ENCODE measurements at regions not wholly inside any gene's neighbourhood (a gene's known extent, or its start where the extent isn't known, plus 50 kb on each side); places are given as distances from the start of the nearest gene placed in this dataset.

GRCh38 chr4:24226667-24227066, 336.8 kb upstream of the PPARGC1A start:
- Histone ChIP-seq H4K8ac (ENCODE audit: low read depth, low read length) (no peak overlapping the region), H3K9ac (ENCODE audit: low read length) (no peak overlapping the region), H3K23ac (ENCODE audit: low read length) (no peak overlapping the region), H4K91ac (ENCODE audit: low read depth, low read length) (no peak overlapping the region), H4K12ac (ENCODE audit: low read depth, low read length) (no peak overlapping the region), H2BK12ac (ENCODE audit: low read length) (no peak overlapping the region), H2BK5ac (ENCODE audit: low read depth, low read length, poor library complexity) (no peak overlapping the region), H3K27ac (ENCODE audit: low read depth, low read length) (no peak overlapping the region), H3K4me2 (ENCODE audit: low read length) (no peak overlapping the region), H3K27me3 (ENCODE audit: insufficient read depth, low read length) (no peaks in the 10 kb centered on the region), H3K4me3 (ENCODE audit: low read depth, low read length) (no peak overlapping the region), H3K9me3 (ENCODE audit: insufficient read depth, low read depth, low read length) (no peaks in the 10 kb centered on the region), H2BK120ac (ENCODE audit: insufficient read depth, low read length, poor library complexity) (no peak overlapping the region), H3K4ac (ENCODE audit: low read depth, low read length) (no peak overlapping the region), H3K18ac (ENCODE audit: low read length) (no peak overlapping the region), H3K4me1 (ENCODE audit: control insufficient read depth in 1 of 2, insufficient read depth in 2 of 2, low read length in 2 of 2) (no peaks in the 10 kb centered on the region), H3K79me2 (ENCODE audit: control insufficient read depth, insufficient read depth, low read length, poor library complexity) (no peaks in the 10 kb centered on the region), H3K14ac (ENCODE audit: low read length) (no peak overlapping the region), H3K79me1 (ENCODE audit: low read length) (no peaks in the 10 kb centered on the region), H2AK5ac (ENCODE audit: low read length) (no peak overlapping the region), H3K36me3 (ENCODE audit: control insufficient read depth in 1 of 2, insufficient read depth in 2 of 2, low read length in 2 of 2) (no peaks in the 10 kb centered on the region), H2AFZ (ENCODE audit: insufficient read depth, low read length, poor library complexity) (no peak overlapping the region)
- DNase-seq = no peak
- WGBS (ENCODE audit: extremely low coverage, insufficient coverage, insufficient read length) = no CpG with 5 or more reads among the region's 4 CpGs

GRCh38 chr4:24226023-24226422, 336.2 kb upstream of the PPARGC1A start:
- H3K4me2 ChIP-seq (ENCODE audit: low read length) = no peak overlapping the region
- no peak overlapping the region for H3K4ac ChIP-seq (ENCODE audit: low read depth, low read length)
- H3K18ac ChIP-seq (ENCODE audit: low read length) = no peak overlapping the region
- H4K8ac ChIP-seq (ENCODE audit: low read depth, low read length) = no peak overlapping the region
- no peak overlapping the region for H2BK12ac ChIP-seq (ENCODE audit: low read length)
- H3K9ac ChIP-seq (ENCODE audit: low read length) = no peak overlapping the region
- no peaks in the 10 kb centered on the region for H3K79me2 ChIP-seq (ENCODE audit: control insufficient read depth, insufficient read depth, low read length, poor library complexity)
- H4K91ac ChIP-seq (ENCODE audit: low read depth, low read length) = no peak overlapping the region
- H4K12ac ChIP-seq (ENCODE audit: low read depth, low read length) = no peak overlapping the region
- no peaks in the 10 kb centered on the region for H3K27me3 ChIP-seq (ENCODE audit: insufficient read depth, low read length)
- H2AK5ac ChIP-seq (ENCODE audit: low read length) = no peak overlapping the region
- H3K14ac ChIP-seq (ENCODE audit: low read length) = no peak overlapping the region
- no peak overlapping the region for H2BK120ac ChIP-seq (ENCODE audit: insufficient read depth, low read length, poor library complexity)
- no peak overlapping the region for H3K4me3 ChIP-seq (ENCODE audit: low read depth, low read length)
- no peaks in the 10 kb centered on the region for H3K79me1 ChIP-seq (ENCODE audit: low read length)
- H3K4me1 ChIP-seq (ENCODE audit: control insufficient read depth in 1 of 2, insufficient read depth in 2 of 2, low read length in 2 of 2) = no peaks in the 10 kb centered on the region
- no CpG with 5 or more reads among the region's 10 CpGs for WGBS (ENCODE audit: extremely low coverage, insufficient coverage, insufficient read length)
- DNase-seq = no peak
- H3K9me3 ChIP-seq (ENCODE audit: insufficient read depth, low read depth, low read length) = no peaks in the 10 kb centered on the region
- H3K27ac ChIP-seq (ENCODE audit: low read depth, low read length) = no peak overlapping the region
- no peak overlapping the region for H2AFZ ChIP-seq (ENCODE audit: insufficient read depth, low read length, poor library complexity)
- no peak overlapping the region for H2BK5ac ChIP-seq (ENCODE audit: low read depth, low read length, poor library complexity)
- H3K36me3 ChIP-seq (ENCODE audit: control insufficient read depth in 1 of 2, insufficient read depth in 2 of 2, low read length in 2 of 2) = no peaks in the 10 kb centered on the region
- no peak overlapping the region for H3K23ac ChIP-seq (ENCODE audit: low read length)

- no peak overlapping the region for H2AFZ ChIP-seq (ENCODE audit: insufficient read depth, low read length, poor library complexity)
- H3K9me3 ChIP-seq (ENCODE audit: insufficient read depth, low read depth, low read length) = no peaks in the 10 kb centered on the region
- H3K4me1 ChIP-seq (ENCODE audit: control insufficient read depth in 1 of 2, insufficient read depth in 2 of 2, low read length in 2 of 2) = peaks cover 2 to 3% of the 10 kb centered on the region in 2 experiments
- no peak overlapping the region for H3K14ac ChIP-seq (ENCODE audit: low read length)
- H3K18ac ChIP-seq (ENCODE audit: low read length) = no peak overlapping the region
- no peak overlapping the region for H4K8ac ChIP-seq (ENCODE audit: low read depth, low read length)
- no peak overlapping the region for H3K4ac ChIP-seq (ENCODE audit: low read depth, low read length)
- H2AK5ac ChIP-seq (ENCODE audit: low read length) = no peak overlapping the region
- no peak overlapping the region for H3K27ac ChIP-seq (ENCODE audit: low read depth, low read length)
- no peaks in the 10 kb centered on the region for H3K79me1 ChIP-seq (ENCODE audit: low read length)
- no peaks in the 10 kb centered on the region for H3K36me3 ChIP-seq (ENCODE audit: control insufficient read depth in 1 of 2, insufficient read depth in 2 of 2, low read length in 2 of 2)
- H3K27me3 ChIP-seq (ENCODE audit: insufficient read depth, low read length) = no peaks in the 10 kb centered on the region
- H2BK5ac ChIP-seq (ENCODE audit: low read depth, low read length, poor library complexity) = no peak overlapping the region
- H2BK12ac ChIP-seq (ENCODE audit: low read length) = no peak overlapping the region
- no peak overlapping the region for H4K12ac ChIP-seq (ENCODE audit: low read depth, low read length)
- H2BK120ac ChIP-seq (ENCODE audit: insufficient read depth, low read length, poor library complexity) = no peak overlapping the region
- H3K23ac ChIP-seq (ENCODE audit: low read length) = no peak overlapping the region
- H3K4me3 ChIP-seq (ENCODE audit: low read depth, low read length) = no peak overlapping the region
- DNase-seq = peak in 1 of 2 donors; percentile 4
- H3K79me2 ChIP-seq (ENCODE audit: control insufficient read depth, insufficient read depth, low read length, poor library complexity) = peaks cover 2% of the 10 kb centered on the region
- no peak overlapping the region for H3K9ac ChIP-seq (ENCODE audit: low read length)
- no peak overlapping the region for H4K91ac ChIP-seq (ENCODE audit: low read depth, low read length)
- WGBS (ENCODE audit: extremely low coverage, insufficient coverage, insufficient read length) = no CpG with 5 or more reads among the region's 4 CpGs
- no peak overlapping the region for H3K4me2 ChIP-seq (ENCODE audit: low read length)
Measured at GRCh38 chr4:24224446-24224845, 334.6 kb upstream of the PPARGC1A start.

GRCh38 chr4:24219209-24219608, 329.4 kb upstream of the PPARGC1A start:
- DNase-seq = peak; percentile 90 to 96
- Histone ChIP-seq H3K14ac (ENCODE audit: low read length) (no peak overlapping the region), H2BK12ac (ENCODE audit: low read length) (no peak overlapping the region), H3K27ac (ENCODE audit: low read depth, low read length) (no peak overlapping the region), H2AFZ (ENCODE audit: insufficient read depth, low read length, poor library complexity) (no peak overlapping the region), H2BK5ac (ENCODE audit: low read depth, low read length, poor library complexity) (no peak overlapping the region), H2AK5ac (ENCODE audit: low read length) (no peak overlapping the region), H4K8ac (ENCODE audit: low read depth, low read length) (no peak overlapping the region), H3K27me3 (ENCODE audit: insufficient read depth, low read length) (no peaks in the 10 kb centered on the region), H3K4ac (ENCODE audit: low read depth, low read length) (no peak overlapping the region), H3K9ac (ENCODE audit: low read length) (no peak overlapping the region), H3K79me2 (ENCODE audit: control insufficient read depth, insufficient read depth, low read length, poor library complexity) (peaks cover 2% of the 10 kb centered on the region), H3K18ac (ENCODE audit: low read length) (no peak overlapping the region), H2BK120ac (ENCODE audit: insufficient read depth, low read length, poor library complexity) (no peak overlapping the region), H4K91ac (ENCODE audit: low read depth, low read length) (no peak overlapping the region), H4K12ac (ENCODE audit: low read depth, low read length) (no peak overlapping the region), H3K4me2 (ENCODE audit: low read length) (no peak overlapping the region), H3K4me3 (ENCODE audit: low read depth, low read length) (no peak overlapping the region), H3K36me3 (ENCODE audit: control insufficient read depth in 1 of 2, insufficient read depth in 2 of 2, low read length in 2 of 2) (no peaks in the 10 kb centered on the region), H3K23ac (ENCODE audit: low read length) (no peak overlapping the region), H3K9me3 (ENCODE audit: insufficient read depth, low read depth, low read length) (peaks cover 1% of the 10 kb centered on the region), H3K4me1 (ENCODE audit: control insufficient read depth in 1 of 2, insufficient read depth in 2 of 2, low read length in 2 of 2) (peaks cover 3 to 10% of the 10 kb centered on the region in 2 experiments), H3K79me1 (ENCODE audit: low read length) (no peaks in the 10 kb centered on the region)
- WGBS (ENCODE audit: extremely low coverage, insufficient coverage, insufficient read length) = no CpG with 5 or more reads among the region's 8 CpGs
